ENCODE measurements at regions not wholly inside any gene's neighbourhood (a gene's known extent, or its start where the extent isn't known, plus 50 kb on each side); places are given as distances from the start of the nearest gene placed in this dataset.

DNA sequence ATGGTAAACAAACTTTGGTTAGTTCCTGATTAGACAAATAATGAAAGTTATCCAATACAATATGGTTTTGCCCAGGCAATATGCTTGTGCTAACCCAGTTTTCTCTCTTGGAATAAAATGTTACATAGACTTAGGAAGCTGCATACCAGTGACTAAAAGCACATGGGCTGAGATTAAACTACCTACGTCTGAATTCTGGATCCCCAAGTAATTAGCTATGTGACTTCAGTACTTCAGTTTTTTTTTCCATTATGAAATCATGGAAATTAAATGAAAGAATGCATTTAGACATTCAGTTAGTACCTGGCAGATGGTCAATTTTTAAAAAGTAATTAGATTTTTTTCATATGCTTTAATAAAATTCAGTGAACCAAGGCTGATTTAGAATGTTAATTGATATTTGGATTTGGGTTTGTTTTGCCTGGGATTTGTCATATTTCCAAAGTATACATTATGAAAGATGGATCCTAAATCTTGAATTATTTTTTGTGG, 213.9 kb downstream of the PTH2R start:
- TF ChIP-seq TAF1 (IDR thresholded peaks at IDR 0.05; ENCODE audit: borderline replicate concordance, low read depth, low read length), result no peak
- TF ChIP-seq TCF12 (IDR thresholded peaks at IDR 0.05), result no peak
- TF ChIP-seq, protein P1, sequence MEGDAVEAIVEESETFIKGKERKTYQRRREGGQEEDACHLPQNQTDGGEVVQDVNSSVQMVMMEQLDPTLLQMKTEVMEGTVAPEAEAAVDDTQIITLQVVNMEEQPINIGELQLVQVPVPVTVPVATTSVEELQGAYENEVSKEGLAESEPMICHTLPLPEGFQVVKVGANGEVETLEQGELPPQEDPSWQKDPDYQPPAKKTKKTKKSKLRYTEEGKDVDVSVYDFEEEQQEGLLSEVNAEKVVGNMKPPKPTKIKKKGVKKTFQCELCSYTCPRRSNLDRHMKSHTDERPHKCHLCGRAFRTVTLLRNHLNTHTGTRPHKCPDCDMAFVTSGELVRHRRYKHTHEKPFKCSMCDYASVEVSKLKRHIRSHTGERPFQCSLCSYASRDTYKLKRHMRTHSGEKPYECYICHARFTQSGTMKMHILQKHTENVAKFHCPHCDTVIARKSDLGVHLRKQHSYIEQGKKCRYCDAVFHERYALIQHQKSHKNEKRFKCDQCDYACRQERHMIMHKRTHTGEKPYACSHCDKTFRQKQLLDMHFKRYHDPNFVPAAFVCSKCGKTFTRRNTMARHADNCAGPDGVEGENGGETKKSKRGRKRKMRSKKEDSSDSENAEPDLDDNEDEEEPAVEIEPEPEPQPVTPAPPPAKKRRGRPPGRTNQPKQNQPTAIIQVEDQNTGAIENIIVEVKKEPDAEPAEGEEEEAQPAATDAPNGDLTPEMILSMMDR (IDR thresholded peaks at IDR 0.05), result no peak
- TF ChIP-seq SMC3 (IDR thresholded peaks at IDR 0.05; ENCODE audit: low read depth, low read length), result no peak
- TF ChIP-seq RAD21 (IDR thresholded peaks at IDR 0.05; ENCODE audit: low read length), result no peak
- TF ChIP-seq POLR2AphosphoS5 (IDR thresholded peaks at IDR 0.05; ENCODE audit: low read depth, low read length), result no peak
- TF ChIP-seq FOSL2 (IDR thresholded peaks at IDR 0.05; ENCODE audit: borderline replicate concordance, low read depth), result no peak
- TF ChIP-seq, protein P2, sequence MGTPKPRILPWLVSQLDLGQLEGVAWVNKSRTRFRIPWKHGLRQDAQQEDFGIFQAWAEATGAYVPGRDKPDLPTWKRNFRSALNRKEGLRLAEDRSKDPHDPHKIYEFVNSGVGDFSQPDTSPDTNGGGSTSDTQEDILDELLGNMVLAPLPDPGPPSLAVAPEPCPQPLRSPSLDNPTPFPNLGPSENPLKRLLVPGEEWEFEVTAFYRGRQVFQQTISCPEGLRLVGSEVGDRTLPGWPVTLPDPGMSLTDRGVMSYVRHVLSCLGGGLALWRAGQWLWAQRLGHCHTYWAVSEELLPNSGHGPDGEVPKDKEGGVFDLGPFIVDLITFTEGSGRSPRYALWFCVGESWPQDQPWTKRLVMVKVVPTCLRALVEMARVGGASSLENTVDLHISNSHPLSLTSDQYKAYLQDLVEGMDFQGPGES (IDR thresholded peaks at IDR 0.05; ENCODE audit: low read depth, low read length), result no peak
- TF ChIP-seq EZH2phosphoT487 (IDR thresholded peaks at IDR 0.05; ENCODE audit: borderline replicate concordance, low read depth), result no peak
- TF ChIP-seq, protein P3, sequence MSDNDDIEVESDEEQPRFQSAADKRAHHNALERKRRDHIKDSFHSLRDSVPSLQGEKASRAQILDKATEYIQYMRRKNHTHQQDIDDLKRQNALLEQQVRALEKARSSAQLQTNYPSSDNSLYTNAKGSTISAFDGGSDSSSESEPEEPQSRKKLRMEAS (IDR thresholded peaks at IDR 0.05; ENCODE audit: low read depth), result no peak
- no peak for TF ChIP-seq NFIC (IDR thresholded peaks at IDR 0.05; ENCODE audit: borderline replicate concordance)

Data from SK-N-SH (cell line).